SU-DHL-6 (cell line): ENCODE measurements at regions not wholly inside any gene's neighbourhood (a gene's known extent, or its start where the extent isn't known, plus 50 kb on each side); places are given as distances from the start of the nearest gene placed in this dataset.

Experiments used
- H2AFZ ChIP-seq: fragments of 200-600 bp; sonication (generic); 2 replicates; pipeline ENCODE4 v1.6.1; 2014; ENCODE audit warnings: low read depth, mild to moderate bottlenecking, moderate library complexity, mixed read lengths, antibody characterized with exemption, low read length; ENCODE audit not compliant: severe bottlenecking
- H3F3A ChIP-seq: fragments of 200-600 bp; shearing (Covaris generic); 2 replicates; pipeline ENCODE4 v1.6.0; 2016; ENCODE audit warnings: antibody characterized with exemption, mild to moderate bottlenecking; ENCODE audit not compliant: insufficient read depth
- H3K27ac ChIP-seq: fragments of 200-600 bp; sonication (generic); 2 replicates; pipeline ENCODE4 v1.5.1; 2016; ENCODE audit warnings: low read depth, mild to moderate bottlenecking, low read length, moderate library complexity, mixed read lengths
- H3K27me3 ChIP-seq: fragments of 200-600 bp; sonication (generic), shearing (Covaris generic); 2 replicates; pipeline ENCODE4 v1.6.0; 2014; ENCODE audit warnings: mild to moderate bottlenecking, low read length
- H3K36me3 ChIP-seq: fragments of 200-600 bp; sonication (generic); 2 replicates; pipeline ENCODE4 v1.6.1; 2014; ENCODE audit warnings: mild to moderate bottlenecking, low read length, mixed read lengths
- H3K4me2 ChIP-seq: fragments of 300-600, 200-600 bp; shearing (Covaris generic), sonication (generic); 2 replicates; pipeline ENCODE4 v1.6.0; 2014; ENCODE audit warnings: low read length, low read depth, mild to moderate bottlenecking; ENCODE audit not compliant: poor library complexity, severe bottlenecking
- H3K4me3 ChIP-seq: fragments of 200-600 bp; sonication (generic); 2 replicates; pipeline ENCODE4 v1.5.1; 2014; ENCODE audit warnings: antibody characterized with exemption, low read length, mild to moderate bottlenecking, mixed read lengths; ENCODE audit not compliant: insufficient read depth, poor library complexity, severe bottlenecking
- H3K79me2 ChIP-seq: fragments of 200-600 bp; sonication (generic); 2 replicates; pipeline ENCODE4 v1.6.1; 2014; ENCODE audit warnings: mild to moderate bottlenecking, low read length, moderate library complexity; ENCODE audit not compliant: insufficient read depth
- H3K9ac ChIP-seq: fragments of 200-600 bp; sonication (generic); 2 replicates; pipeline ENCODE4 v1.7.0; 2014; ENCODE audit warnings: mild to moderate bottlenecking, low read length
- H3K9me2 ChIP-seq: fragments of 200-600 bp; sonication (generic); replicated peaks from 2 replicates; pipeline ENCODE4 v1.6.1; 2014; ENCODE audit warnings: low read length; ENCODE audit not compliant: insufficient read depth
- H3K9me3 ChIP-seq: fragments of 200-600 bp; sonication (generic); 2 replicates; pipeline ENCODE4 v1.6.1; 2014; ENCODE audit warnings: low read length, mixed read lengths; ENCODE audit not compliant: insufficient read depth
- H4K20me1 ChIP-seq: fragments of 200-600 bp; sonication (generic); 2 replicates; pipeline ENCODE4 v1.6.1; 2014; ENCODE audit warnings: low read depth, mild to moderate bottlenecking, antibody characterized with exemption, low read length, moderate library complexity, mixed read lengths
- CTCF ChIP-seq: fragments of 200-600 bp; sonication (generic); IDR thresholded peaks from one replicate; pipeline ENCODE4 v1.5.1; 2017; ENCODE audit warnings: antibody characterized with exemption, mild to moderate bottlenecking, low read length, moderate library complexity; ENCODE audit not compliant: insufficient read depth, poor library complexity, severe bottlenecking
- EZH2phosphoT487 ChIP-seq: fragments of 200-600 bp; sonication (generic), shearing (Covaris generic); conservative IDR thresholded peaks from 2 replicates; pipeline ENCODE4 v1.6.1; 2018; ENCODE audit warnings: mild to moderate bottlenecking, antibody characterized with exemption, low read length, moderate library complexity, mixed read lengths

- Histone ChIP-seq H3K27ac (no peak overlapping the region), H3K79me2 (no peaks in the 10 kb centered on the region), H3K9me2 (no peaks in the 10 kb centered on the region), H3K4me3 (no peak overlapping the region), H3K9me3 (no peaks in the 10 kb centered on the region), H3F3A (no peaks in the 10 kb centered on the region), H4K20me1 (no peaks in the 10 kb centered on the region), H2AFZ (no peak overlapping the region), H3K4me2 (no peak overlapping the region), H3K27me3 (no peaks in the 10 kb centered on the region), H3K36me3 (no peaks in the 10 kb centered on the region), H3K9ac (no peak overlapping the region)
- no peak for TF ChIP-seq EZH2phosphoT487
- TF ChIP-seq CTCF: no peak
Measured at GRCh38 chr10:78185693-78186055, 152.0 kb downstream of the RPS24 start.

GRCh38 chr10:78186572-78186971 is 152.9 kb downstream of the RPS24 start:
- Histone ChIP-seq H4K20me1 (no peaks in the 10 kb centered on the region), H3F3A (no peaks in the 10 kb centered on the region), H3K79me2 (no peaks in the 10 kb centered on the region), H3K9ac (no peak overlapping the region), H3K9me2 (no peaks in the 10 kb centered on the region), H2AFZ (no peak overlapping the region), H3K4me3 (no peak overlapping the region), H3K27me3 (no peaks in the 10 kb centered on the region), H3K36me3 (no peaks in the 10 kb centered on the region), H3K9me3 (no peaks in the 10 kb centered on the region), H3K27ac (no peak overlapping the region), H3K4me2 (no peak overlapping the region)
- TF ChIP-seq EZH2phosphoT487: no peak
- no peak for TF ChIP-seq CTCF

GRCh38 chr10:78187371-78187770 is 153.7 kb downstream of the RPS24 start:
- Histone ChIP-seq H3F3A (no peaks in the 10 kb centered on the region), H3K4me2 (no peak overlapping the region), H3K27me3 (no peaks in the 10 kb centered on the region), H3K4me3 (no peak overlapping the region), H3K9me3 (no peaks in the 10 kb centered on the region), H3K9ac (no peak overlapping the region), H3K36me3 (no peaks in the 10 kb centered on the region), H4K20me1 (no peaks in the 10 kb centered on the region), H2AFZ (no peak overlapping the region), H3K27ac (no peak overlapping the region), H3K9me2 (no peaks in the 10 kb centered on the region), H3K79me2 (no peaks in the 10 kb centered on the region)
- TF ChIP-seq CTCF: no peak
- TF ChIP-seq EZH2phosphoT487: no peak

- no peak overlapping the region for H3K4me2 ChIP-seq
- no peak overlapping the region for H3K27ac ChIP-seq
- H3K9me2 ChIP-seq: no peaks in the 10 kb centered on the region
- no peaks in the 10 kb centered on the region for H3K27me3 ChIP-seq
- TF ChIP-seq CTCF (no peak), EZH2phosphoT487 (no peak)
- no peaks in the 10 kb centered on the region for H4K20me1 ChIP-seq
- H3K79me2 ChIP-seq: no peaks in the 10 kb centered on the region
- H3K4me3 ChIP-seq: no peak overlapping the region
- H2AFZ ChIP-seq: no peak overlapping the region
- no peaks in the 10 kb centered on the region for H3K9me3 ChIP-seq
- no peak overlapping the region for H3K9ac ChIP-seq
- no peaks in the 10 kb centered on the region for H3K36me3 ChIP-seq
- H3F3A ChIP-seq: no peaks in the 10 kb centered on the region
Measured at GRCh38 chr10:78188446-78188845, 154.8 kb downstream of the RPS24 start.
